ENCODE measurements at regions not wholly inside any gene's neighbourhood (a gene's known extent, or its start where the extent isn't known, plus 50 kb on each side); places are given as distances from the start of the nearest gene placed in this dataset.
A peak's percentile ranks its signal among the peaks of the same experiment; 100 is the strongest.
"Not testable (repeated sequence)": the region's sequence is repeated elsewhere in the genome, so short reads cannot be mapped to it uniquely, and the experiment has no call there.

DNA sequence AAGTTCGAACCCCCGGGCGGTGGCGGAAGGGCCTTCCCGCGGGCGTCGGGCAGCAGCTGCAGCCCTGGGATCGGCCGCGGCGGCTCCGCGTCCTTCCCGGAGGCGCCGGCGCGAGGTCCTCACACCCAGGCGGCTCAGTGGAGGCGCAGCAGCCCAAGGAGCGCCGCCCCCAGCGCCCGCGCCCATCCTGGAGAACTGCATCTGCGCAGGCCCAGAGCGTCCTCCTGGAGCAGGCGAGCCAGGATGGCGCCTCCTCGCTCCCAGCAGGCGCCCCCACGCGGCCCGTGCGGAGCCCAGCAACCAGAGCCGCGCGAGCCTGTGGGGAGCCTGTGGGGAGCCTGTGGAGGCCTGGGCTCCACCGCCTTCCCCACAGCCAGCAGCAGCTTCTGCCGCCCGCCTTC lies 872.5 kb downstream of the TMEM121 start:
- CTCF ChIA-PET: interaction anchor here (1.1 to 2.8 kb wide), 5 partner anchors 13 to 143 kb away, joined by 3 to 29 read pairs (median 4); no protein-coding TSS in a partner anchor
- DNase-seq (peak; percentile 61), ATAC-seq (peak; percentile 93)
- POLR2A ChIA-PET; H3K9me3 Mint-ChIP-seq (ENCODE audit: insufficient read depth); H3K27me3 Mint-ChIP-seq (ENCODE audit: low read depth); H3K27ac Mint-ChIP-seq; H3K36me3 Mint-ChIP-seq (ENCODE audit: low read depth): not testable (repeated sequence)
- Mint-ChIP-seq H3K4me1 (ENCODE audit: low read depth) (peaks cover 41% of the 10 kb centered on the region), H3K4me3 (peak overlapping the region; percentile 67)

DNA sequence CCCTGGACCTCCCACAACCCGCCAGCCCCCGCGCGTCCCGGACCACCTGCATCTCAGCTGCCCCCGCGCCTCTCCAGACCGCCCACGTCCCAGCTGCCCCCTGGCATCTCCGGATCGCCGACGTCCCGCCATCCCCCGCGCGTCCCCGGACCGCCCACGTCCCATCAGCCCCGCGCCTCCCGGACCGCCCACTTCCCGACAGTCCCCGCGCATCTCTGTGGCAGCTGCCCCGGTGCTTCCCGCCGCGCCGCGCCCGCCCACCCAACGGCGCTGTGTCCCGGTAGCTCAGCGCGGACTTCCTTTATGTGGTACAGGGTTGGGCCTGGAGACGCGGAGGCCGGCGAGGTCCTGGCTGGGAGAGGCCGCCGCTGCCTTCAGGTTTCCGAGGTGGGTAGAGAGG lies 874.9 kb downstream of the TMEM121 start:
- POLR2A ChIA-PET; CTCF ChIA-PET; DNase-seq; H3K27me3 Mint-ChIP-seq (ENCODE audit: low read depth); H3K27ac Mint-ChIP-seq; H3K36me3 Mint-ChIP-seq (ENCODE audit: low read depth); H3K9me3 Mint-ChIP-seq (ENCODE audit: insufficient read depth); H3K4me3 Mint-ChIP-seq; ATAC-seq: not testable (repeated sequence)
- peaks cover 24% of the 10 kb centered on the region for H3K4me1 Mint-ChIP-seq (ENCODE audit: low read depth)

DNA sequence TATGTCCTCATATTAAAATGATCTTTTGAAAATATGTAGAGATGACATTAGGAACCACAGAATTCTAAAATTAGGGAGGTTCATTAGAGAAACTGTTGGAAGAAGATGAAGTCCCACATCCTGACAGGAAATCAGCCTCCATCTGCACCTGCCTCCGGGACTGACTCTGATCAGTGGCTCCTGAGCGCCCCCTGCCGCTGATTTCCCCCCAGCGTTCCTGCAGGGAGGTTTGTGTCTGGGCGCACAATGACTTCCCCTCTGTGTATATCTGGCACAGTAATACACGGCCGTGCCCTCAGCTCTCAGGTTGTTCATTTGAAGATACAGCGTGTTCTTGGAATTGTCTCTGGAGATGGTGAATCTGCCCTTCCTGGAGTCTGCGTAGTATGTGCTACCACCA lies 883.8 kb downstream of the TMEM121 start:
- H3K27me3 Mint-ChIP-seq (ENCODE audit: low read depth); H3K27ac Mint-ChIP-seq; POLR2A ChIA-PET; H3K36me3 Mint-ChIP-seq (ENCODE audit: low read depth); H3K9me3 Mint-ChIP-seq (ENCODE audit: insufficient read depth); H3K4me3 Mint-ChIP-seq; ATAC-seq; H3K4me1 Mint-ChIP-seq (ENCODE audit: low read depth): not testable (repeated sequence)
- peak; percentile 59 for DNase-seq
- CTCF ChIA-PET: interaction anchor here (0.7 to 17.9 kb wide), 9 partner anchors 10 to 251 kb away, joined by 3 to 240 read pairs (median 4); no protein-coding TSS in a partner anchor

DNA sequence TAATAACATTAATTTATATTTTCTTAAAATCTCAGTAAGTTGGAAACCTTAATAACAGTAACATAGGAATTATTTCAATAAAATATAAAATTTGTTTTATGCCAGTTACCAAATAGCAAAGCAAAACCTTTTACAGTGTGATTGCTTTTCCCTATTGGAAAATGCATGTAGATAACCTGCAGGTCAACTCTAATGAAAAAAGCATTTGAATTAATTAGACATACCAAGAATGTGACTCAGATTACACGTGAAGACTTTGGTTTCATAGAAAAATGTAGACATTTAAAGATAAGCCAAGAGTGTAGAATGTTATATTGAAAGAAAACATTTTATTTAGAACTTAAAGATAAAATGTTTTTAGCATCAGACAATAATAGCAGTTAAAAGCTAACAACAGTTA lies 888.1 kb downstream of the TMEM121 start:
- peaks cover 5% of the 10 kb centered on the region for H3K9me3 Mint-ChIP-seq (ENCODE audit: insufficient read depth)
- POLR2A ChIA-PET: no interaction called here
- H3K36me3 Mint-ChIP-seq (ENCODE audit: low read depth): no peaks in the 10 kb centered on the region
- no peak for ATAC-seq
- peaks cover 14% of the 10 kb centered on the region for H3K27me3 Mint-ChIP-seq (ENCODE audit: low read depth)
- H3K4me3 Mint-ChIP-seq: no peak overlapping the region
- DNase-seq: no peak
- H3K27ac Mint-ChIP-seq: no peak overlapping the region
- CTCF ChIA-PET: interaction anchor here (0.9 to 17.9 kb wide), 5 partner anchors 41 to 326 kb away, joined by 3 to 240 read pairs (median 36); no protein-coding TSS in a partner anchor
- peaks cover 7% of the 10 kb centered on the region for H3K4me1 Mint-ChIP-seq (ENCODE audit: low read depth)

DNA sequence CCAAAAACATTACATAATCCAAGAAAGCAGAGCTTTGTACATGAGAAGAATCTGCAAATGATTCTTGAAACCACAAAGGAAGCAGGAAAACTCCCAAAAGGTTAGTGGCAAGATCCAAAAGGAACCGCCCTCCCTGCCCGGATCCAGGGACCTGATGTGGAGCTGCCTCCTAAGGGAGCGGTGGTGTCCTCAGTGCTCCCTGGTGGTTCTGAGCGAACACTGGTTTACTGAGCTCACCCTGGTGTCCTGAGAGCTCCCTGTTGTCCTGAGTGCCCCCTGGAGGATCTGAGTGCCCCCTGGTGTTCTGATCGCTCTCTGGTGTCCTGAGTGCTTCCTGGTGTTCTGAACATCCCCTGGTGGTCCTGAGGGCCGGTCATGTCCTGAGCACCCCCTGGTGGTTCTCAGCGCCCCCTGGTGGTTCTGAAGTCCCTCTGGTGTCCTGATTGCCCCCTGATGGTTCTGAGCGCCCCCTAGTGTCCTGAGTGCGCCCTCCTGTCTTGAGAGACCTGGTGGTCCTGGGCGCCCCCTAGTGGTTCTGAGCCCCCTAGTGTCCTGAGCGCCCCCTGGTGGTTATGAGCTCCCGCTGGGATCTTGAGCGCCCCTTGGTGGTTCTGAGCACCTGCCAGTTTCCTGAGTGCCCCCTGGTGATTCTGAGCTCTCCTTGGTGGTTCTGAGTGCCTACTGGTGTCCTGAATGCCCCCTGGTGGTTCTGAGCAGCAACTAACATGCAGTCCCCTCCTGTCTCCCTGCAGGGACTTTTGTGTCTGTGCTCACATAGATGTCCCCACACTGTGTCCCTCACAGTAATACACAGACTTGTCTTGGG lies 891.1 kb downstream of the TMEM121 start:
- CTCF ChIA-PET: interaction anchor here (0.6 to 17.9 kb wide), 80 partner anchors 9 to 555 kb away, joined by 3 to 240 read pairs (median 6); no protein-coding TSS in a partner anchor
- Mint-ChIP-seq H3K36me3 (ENCODE audit: low read depth) (no peaks in the 10 kb centered on the region), H3K4me3 (no peak overlapping the region), H3K27ac (no peak overlapping the region), H3K4me1 (ENCODE audit: low read depth) (no peaks in the 10 kb centered on the region), H3K9me3 (ENCODE audit: insufficient read depth) (peaks cover 5% of the 10 kb centered on the region), H3K27me3 (ENCODE audit: low read depth) (peaks cover 16% of the 10 kb centered on the region)
- DNase-seq: peak; percentile 92
- peak; percentile 92 for ATAC-seq
- POLR2A ChIA-PET: interaction anchor here (0.6 kb wide), 1 partner anchor 75 kb away, joined by 4 read pairs; no protein-coding TSS in a partner anchor

DNA sequence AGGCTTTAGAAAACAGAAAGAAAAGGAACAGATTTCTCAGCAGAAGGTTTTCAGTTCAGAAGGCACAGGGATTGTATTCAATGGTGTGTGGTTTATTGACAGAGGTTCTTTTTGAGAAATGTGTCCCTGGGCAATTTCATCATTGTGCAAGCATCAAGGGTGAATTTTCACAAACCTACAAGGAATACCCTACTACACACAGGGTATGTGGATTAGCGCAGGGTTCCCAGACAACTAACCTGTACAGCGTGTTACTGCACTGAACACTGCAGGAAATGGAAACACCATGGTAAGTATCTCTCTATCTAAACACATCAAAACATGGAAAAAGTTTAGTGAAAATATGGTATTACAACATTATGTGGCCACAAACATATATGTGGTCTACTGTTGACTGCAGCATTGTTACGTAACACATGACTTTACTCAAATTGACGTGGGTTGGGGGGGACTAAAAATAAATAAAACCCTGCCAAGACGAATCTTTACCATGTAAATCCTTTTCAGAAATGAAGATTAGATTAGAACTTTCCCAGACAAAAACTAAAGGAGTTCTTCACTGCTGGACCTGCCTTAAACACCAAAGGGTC lies 893.1 kb downstream of the TMEM121 start:
- H3K9me3 Mint-ChIP-seq (ENCODE audit: insufficient read depth): peaks cover 5% of the 10 kb centered on the region
- POLR2A ChIA-PET: no interaction called here
- no peak for ATAC-seq
- no peaks in the 10 kb centered on the region for H3K4me1 Mint-ChIP-seq (ENCODE audit: low read depth)
- no peak overlapping the region for H3K4me3 Mint-ChIP-seq
- CTCF ChIA-PET: interaction anchor here (0.6 to 17.9 kb wide), 17 partner anchors 8 to 408 kb away, joined by 3 to 240 read pairs (median 16); no protein-coding TSS in a partner anchor
- no peak for DNase-seq
- no peaks in the 10 kb centered on the region for H3K36me3 Mint-ChIP-seq (ENCODE audit: low read depth)
- H3K27me3 Mint-ChIP-seq (ENCODE audit: low read depth): peaks cover 16% of the 10 kb centered on the region
- H3K27ac Mint-ChIP-seq: no peak overlapping the region

DNA sequence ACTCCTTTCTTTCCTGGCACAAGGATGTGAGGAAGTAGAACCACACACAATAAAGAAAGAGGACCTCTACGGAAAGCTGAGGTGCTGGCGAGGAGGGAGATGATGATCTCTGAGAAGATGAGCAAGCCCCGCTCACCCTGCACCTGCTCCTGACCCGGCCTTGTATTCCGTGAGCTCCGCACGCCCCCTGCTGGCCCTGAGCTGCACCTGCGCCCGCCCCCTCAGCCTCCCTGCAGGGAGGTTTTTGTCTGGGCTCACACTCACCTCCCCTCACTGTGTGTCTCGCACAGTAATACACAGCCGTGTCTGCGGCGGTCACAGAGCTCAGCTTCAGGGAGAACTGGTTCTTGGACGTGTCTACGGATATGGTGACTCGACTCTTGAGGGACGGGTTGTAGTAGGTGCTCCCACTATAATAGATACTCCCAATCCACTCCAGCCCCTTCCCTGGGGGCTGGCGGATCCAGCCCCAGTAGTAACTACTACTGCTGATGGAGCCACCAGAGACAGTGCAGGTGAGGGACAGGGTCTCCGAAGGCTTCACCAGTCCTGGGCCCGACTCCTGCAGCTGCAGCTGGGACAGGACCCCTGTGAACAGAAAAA lies 895.1 kb downstream of the TMEM121 start:
- ATAC-seq; H3K9me3 Mint-ChIP-seq (ENCODE audit: insufficient read depth); H3K4me1 Mint-ChIP-seq (ENCODE audit: low read depth); POLR2A ChIA-PET; H3K27ac Mint-ChIP-seq; H3K4me3 Mint-ChIP-seq; H3K36me3 Mint-ChIP-seq (ENCODE audit: low read depth); DNase-seq: not testable (repeated sequence)
- CTCF ChIA-PET: interaction anchor here (0.7 to 17.9 kb wide), 12 partner anchors 10 to 410 kb away, joined by 3 to 240 read pairs (median 12); no protein-coding TSS in a partner anchor
- H3K27me3 Mint-ChIP-seq (ENCODE audit: low read depth): peaks cover 16% of the 10 kb centered on the region

DNA sequence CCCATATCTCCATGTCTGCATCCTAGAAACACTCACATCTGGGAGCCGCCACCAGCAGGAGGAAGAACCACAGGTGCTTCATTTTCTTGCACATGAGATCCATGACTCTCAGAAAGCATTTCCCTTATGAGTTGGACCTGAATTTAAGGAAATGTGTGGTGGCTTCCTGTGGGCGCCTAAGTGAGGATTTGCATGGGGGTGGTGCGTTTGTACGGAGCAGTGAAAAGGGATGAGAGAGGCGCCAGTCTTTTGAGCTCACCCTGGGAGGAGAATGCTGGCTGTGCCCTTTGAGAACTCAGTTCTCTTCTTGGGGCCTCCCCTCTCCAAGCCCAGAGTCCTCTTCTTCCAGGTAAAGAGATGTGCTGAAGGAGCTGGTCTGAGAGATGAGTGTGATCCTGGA lies 895.7 kb downstream of the TMEM121 start:
- H3K27ac Mint-ChIP-seq: no peak overlapping the region
- H3K36me3 Mint-ChIP-seq (ENCODE audit: low read depth): no peaks in the 10 kb centered on the region
- no peaks in the 10 kb centered on the region for H3K4me1 Mint-ChIP-seq (ENCODE audit: low read depth)
- H3K27me3 Mint-ChIP-seq (ENCODE audit: low read depth): peaks cover 14% of the 10 kb centered on the region
- H3K9me3 Mint-ChIP-seq (ENCODE audit: insufficient read depth): peaks cover 5% of the 10 kb centered on the region
- ATAC-seq: no peak
- no peak overlapping the region for H3K4me3 Mint-ChIP-seq
- POLR2A ChIA-PET: no interaction called here
- no peak for DNase-seq
- CTCF ChIA-PET: interaction anchor here (0.7 to 17.9 kb wide), 14 partner anchors 10 to 411 kb away, joined by 3 to 240 read pairs (median 8); no protein-coding TSS in a partner anchor

DNA sequence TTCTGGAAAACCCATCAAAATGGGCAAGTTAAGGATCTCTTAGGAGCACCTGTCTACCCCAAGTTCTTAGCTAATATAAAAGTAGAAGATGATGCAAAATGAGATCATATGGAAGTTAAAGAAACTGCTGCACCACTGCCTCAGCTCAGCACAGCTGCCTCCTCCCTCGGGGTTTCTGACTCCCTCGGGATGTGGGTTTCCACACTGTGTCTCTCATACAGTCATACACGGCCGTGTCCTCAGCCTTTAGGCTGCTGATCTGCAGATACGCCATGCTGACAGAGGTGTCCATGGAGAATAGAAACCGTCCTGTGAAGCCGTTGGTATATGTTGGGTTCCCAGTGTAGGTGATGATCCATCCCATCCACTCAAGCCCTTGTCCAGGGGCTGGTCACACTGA lies 898.8 kb downstream of the TMEM121 start:
- POLR2A ChIA-PET: not testable (repeated sequence)

DNA sequence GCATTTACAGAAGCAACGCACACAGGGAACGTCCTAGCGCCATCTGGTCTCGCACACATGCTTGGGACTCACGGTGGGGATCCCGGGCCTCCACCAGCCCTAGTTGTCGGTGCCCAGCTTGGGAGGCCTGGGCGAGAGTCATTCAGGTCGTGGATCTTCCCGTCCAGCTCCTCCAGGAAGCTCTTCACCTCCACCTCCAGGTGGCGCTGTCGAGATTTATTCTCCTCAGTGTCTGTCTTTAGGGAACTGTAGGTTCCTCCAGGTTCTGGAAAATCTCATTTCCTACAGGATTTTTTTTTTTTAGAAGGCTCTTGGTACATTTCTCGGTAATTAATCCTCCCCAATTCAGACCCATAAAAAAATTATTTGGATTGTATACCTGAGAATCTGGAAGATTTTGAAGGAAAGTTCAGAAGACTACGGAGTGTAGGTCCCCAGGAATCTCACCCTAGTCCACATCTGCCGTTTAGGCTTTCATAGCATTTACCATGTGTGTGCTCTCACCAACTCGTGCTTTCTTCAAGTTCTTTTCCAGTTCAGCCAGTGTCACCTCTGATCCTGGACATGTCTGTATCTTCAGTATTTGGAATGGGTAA lies 910.0 kb downstream of the TMEM121 start:
- DNase-seq: no peak
- Mint-ChIP-seq H3K4me1 (ENCODE audit: low read depth) (no peaks in the 10 kb centered on the region), H3K36me3 (ENCODE audit: low read depth) (no peaks in the 10 kb centered on the region), H3K9me3 (ENCODE audit: insufficient read depth) (no peaks in the 10 kb centered on the region), H3K27me3 (ENCODE audit: low read depth) (no peaks in the 10 kb centered on the region), H3K27ac (no peak overlapping the region), H3K4me3 (no peak overlapping the region)
- ATAC-seq: no peak
- CTCF ChIA-PET: no interaction called here
- POLR2A ChIA-PET: no interaction called here

More for the DNA sequence above, 898.8 kb downstream of the TMEM121 start:
- CTCF ChIA-PET: interaction anchor here (0.7 to 17.9 kb wide), 5 partner anchors 9 to 102 kb away, joined by 3 to 240 read pairs (median 4); no protein-coding TSS in a partner anchor
- H3K4me1 Mint-ChIP-seq (ENCODE audit: low read depth); DNase-seq; ATAC-seq; H3K36me3 Mint-ChIP-seq (ENCODE audit: low read depth); H3K9me3 Mint-ChIP-seq (ENCODE audit: insufficient read depth); H3K27ac Mint-ChIP-seq; H3K4me3 Mint-ChIP-seq; H3K27me3 Mint-ChIP-seq (ENCODE audit: low read depth): not testable (repeated sequence)

DNA sequence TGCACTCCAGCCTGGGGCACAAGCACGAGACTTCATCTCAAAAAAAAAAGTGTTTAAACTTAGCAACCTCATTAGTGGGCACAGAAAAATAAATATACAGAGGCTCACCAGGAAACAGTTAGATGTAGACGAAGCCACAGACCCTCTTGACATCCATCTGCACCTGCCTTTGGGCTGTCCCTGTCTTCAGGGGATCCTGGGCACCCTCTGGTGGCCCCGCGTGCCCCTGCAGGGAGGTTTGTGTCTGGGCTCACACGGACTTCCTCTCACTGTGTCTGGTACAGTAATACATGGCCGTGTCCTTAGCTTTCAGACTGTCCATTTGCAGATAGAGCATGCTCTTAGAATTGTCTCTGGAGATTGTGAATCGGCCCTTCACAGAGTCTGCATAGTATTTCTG lies 916.5 kb downstream of the TMEM121 start:
- H3K4me3 Mint-ChIP-seq: no peak overlapping the region
- H3K27ac Mint-ChIP-seq: no peak overlapping the region
- H3K36me3 Mint-ChIP-seq (ENCODE audit: low read depth): no peaks in the 10 kb centered on the region
- ATAC-seq: no peak
- H3K9me3 Mint-ChIP-seq (ENCODE audit: insufficient read depth): no peaks in the 10 kb centered on the region
- CTCF ChIA-PET: no interaction called here
- H3K4me1 Mint-ChIP-seq (ENCODE audit: low read depth): no peaks in the 10 kb centered on the region
- H3K27me3 Mint-ChIP-seq (ENCODE audit: low read depth): no peaks in the 10 kb centered on the region
- POLR2A ChIA-PET: no interaction called here
- no peak for DNase-seq

Measured in activated CD8-positive, alpha-beta T cell treated with anti-CD3 and anti-CD28 coated beads, Interleukin-2, amount 10 ng/mL, durations not matched to agents 7 days and 5 days (primary cell).